ENCODE measurements at regions not wholly inside any gene's neighbourhood (a gene's known extent, or its start where the extent isn't known, plus 50 kb on each side); places are given as distances from the start of the nearest gene placed in this dataset.

DNA sequence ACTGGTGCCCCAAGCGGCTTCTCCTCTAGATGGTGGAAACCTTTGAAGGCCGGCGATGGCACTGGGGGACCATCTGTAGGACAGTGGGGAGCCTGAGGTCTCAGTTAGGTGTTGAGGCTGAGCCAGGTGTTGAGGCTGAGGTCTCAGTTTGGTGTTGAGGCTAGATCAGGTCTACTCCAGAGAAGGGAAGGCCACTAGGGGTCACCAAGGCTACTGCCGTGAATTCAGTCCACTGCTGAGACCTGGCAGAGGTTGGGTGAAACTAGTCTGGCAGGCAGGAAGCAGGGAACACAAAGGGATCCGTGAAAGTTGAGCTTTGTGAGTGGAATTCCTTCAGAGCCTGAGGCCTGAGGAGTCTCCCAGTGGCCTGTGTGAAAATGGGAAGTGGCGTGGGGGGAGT is 123.8 kb upstream of the FGF3 start:
- no peaks in the 10 kb centered on the region for H3K4me1 Mint-ChIP-seq
- no peaks in the 10 kb centered on the region for H3K9me3 ChIP-seq
- no peak for ATAC-seq (replicated peaks in 1 of 4)
- no peaks in the 10 kb centered on the region for H3K36me3 Mint-ChIP-seq
- no peak for DNase-seq
- peaks cover 3 to 48% of the 10 kb centered on the region in 2 experiments for H3K27me3 ChIP-seq (replicated peaks in 1 of 2; ENCODE audit: control insufficient read depth in 2 of 2, extremely low read depth in 1 of 2, insufficient read depth in 2 of 2, low read length in 1 of 2)
- H3K9me3 Mint-ChIP-seq = no peaks in the 10 kb centered on the region
- POLR2A ChIA-PET = no interaction called here
- no peak overlapping the region for H3K4me3 Mint-ChIP-seq
- H3K27ac Mint-ChIP-seq = no peak overlapping the region
- H3K27ac ChIP-seq (ENCODE audit: low read length) = no peak overlapping the region
- peaks cover 15 to 27% of the 10 kb centered on the region in 2 donors for H3K27me3 Mint-ChIP-seq
- 56% methylated on average over 5 of the region's 6 CpGs for WGBS (ENCODE audit: insufficient coverage)
- CTCF ChIA-PET = no interaction called here
- no peaks in the 10 kb centered on the region for H3K36me3 ChIP-seq (ENCODE audit: control insufficient read depth in 2 of 2, extremely low read depth in 1 of 2, insufficient read depth in 1 of 2, low read length in 1 of 2)
- H3K4me1 ChIP-seq (ENCODE audit: control insufficient read depth in 1 of 2, extremely low read depth in 1 of 2, insufficient read depth in 2 of 2, low read length in 2 of 2) = no peaks in the 10 kb centered on the region
- no peak overlapping the region for H3K4me3 ChIP-seq (ENCODE audit: control insufficient read depth in 1 of 2, extremely low read depth in 1 of 2, low read length in 1 of 2)

DNA sequence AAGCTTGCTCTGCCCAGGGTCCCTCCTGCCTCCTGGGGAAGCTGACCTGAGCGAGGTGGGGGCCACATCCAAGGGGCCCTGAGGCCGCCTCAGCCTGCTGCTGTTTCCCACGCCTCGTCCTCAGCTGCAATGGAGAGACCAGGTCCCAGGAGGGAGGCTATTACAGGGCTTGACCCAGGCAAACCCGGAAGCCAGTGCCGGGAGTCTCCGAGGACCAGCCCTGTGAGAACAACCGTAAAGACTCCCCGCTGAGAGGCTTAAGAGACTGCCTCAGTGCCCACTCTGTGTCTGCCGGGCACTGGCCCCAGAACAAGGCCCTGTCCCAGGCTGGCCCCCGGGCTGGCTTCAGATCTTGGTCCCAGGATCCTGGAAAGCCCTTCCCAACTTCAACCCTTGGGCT is 124.3 kb upstream of the FGF3 start:
- peaks cover 2 to 50% of the 10 kb centered on the region in 2 experiments for H3K27me3 ChIP-seq (replicated peaks in 1 of 2; ENCODE audit: control insufficient read depth in 2 of 2, extremely low read depth in 1 of 2, insufficient read depth in 2 of 2, low read length in 1 of 2)
- ATAC-seq (replicated peaks in 1 of 4) (no peak), DNase-seq (no peak)
- 76% methylated on average over 9 of the region's 11 CpGs for WGBS (ENCODE audit: insufficient coverage)
- H3K36me3 ChIP-seq (ENCODE audit: control insufficient read depth in 2 of 2, extremely low read depth in 1 of 2, insufficient read depth in 1 of 2, low read length in 1 of 2) = no peaks in the 10 kb centered on the region
- no peaks in the 10 kb centered on the region for H3K4me1 ChIP-seq (ENCODE audit: control insufficient read depth in 1 of 2, extremely low read depth in 1 of 2, insufficient read depth in 2 of 2, low read length in 2 of 2)
- Mint-ChIP-seq H3K27me3 (peaks cover 15 to 31% of the 10 kb centered on the region in 2 donors), H3K4me1 (no peaks in the 10 kb centered on the region), H3K4me3 (no peak overlapping the region), H3K36me3 (no peaks in the 10 kb centered on the region), H3K27ac (no peak overlapping the region), H3K9me3 (no peaks in the 10 kb centered on the region)
- H3K27ac ChIP-seq (ENCODE audit: low read length) = no peak overlapping the region
- H3K9me3 ChIP-seq = no peaks in the 10 kb centered on the region
- CTCF ChIA-PET = no interaction called here
- POLR2A ChIA-PET = no interaction called here
- no peak overlapping the region for H3K4me3 ChIP-seq (ENCODE audit: control insufficient read depth in 1 of 2, extremely low read depth in 1 of 2, low read length in 1 of 2)

DNA sequence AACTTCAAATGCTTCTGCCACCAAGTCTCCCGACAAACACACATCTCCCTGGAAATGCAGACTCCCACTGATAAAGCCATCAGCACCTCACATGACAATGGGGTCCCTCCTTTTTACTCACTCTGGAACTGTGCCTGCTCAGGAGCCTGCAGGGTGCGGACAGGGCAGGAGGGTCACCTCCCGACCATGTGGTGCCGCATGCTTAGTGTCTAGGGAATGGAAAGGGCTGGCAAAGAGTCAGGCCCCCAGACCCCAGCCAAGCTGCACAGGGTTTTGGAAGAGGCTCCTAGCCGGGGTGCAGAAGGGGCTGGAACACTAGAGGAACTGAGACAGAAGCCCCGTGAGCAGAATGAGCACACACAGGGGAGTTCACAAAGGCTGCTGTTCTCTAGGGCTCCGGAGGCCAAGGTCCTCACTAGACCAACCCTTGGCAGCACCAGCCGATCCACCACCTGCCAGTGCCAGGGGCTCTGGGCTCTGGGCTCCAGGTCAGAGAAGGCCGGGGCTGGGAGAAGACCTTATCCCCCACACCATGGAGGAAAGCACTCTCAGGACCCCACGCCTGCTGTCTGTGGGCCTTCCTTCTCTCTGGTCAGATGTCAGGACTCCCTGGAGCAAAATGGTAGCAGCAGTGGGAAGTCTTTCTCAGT is 125.1 kb upstream of the FGF3 start:
- 77% methylated on average over 9 of the region's 10 CpGs for WGBS (ENCODE audit: insufficient coverage)
- no peaks in the 10 kb centered on the region for H3K9me3 Mint-ChIP-seq
- no peaks in the 10 kb centered on the region for H3K4me1 Mint-ChIP-seq
- ChIA-PET CTCF (no interaction called here), POLR2A (no interaction called here)
- DNase-seq (no peak), ATAC-seq (replicated peaks in 1 of 4) (no peak)
- no peak overlapping the region for H3K27ac Mint-ChIP-seq
- Histone ChIP-seq H3K9me3 (no peaks in the 10 kb centered on the region), H3K36me3 (ENCODE audit: control insufficient read depth in 2 of 2, extremely low read depth in 1 of 2, insufficient read depth in 1 of 2, low read length in 1 of 2) (no peaks in the 10 kb centered on the region), H3K4me3 (ENCODE audit: control insufficient read depth in 1 of 2, extremely low read depth in 1 of 2, low read length in 1 of 2) (no peak overlapping the region), H3K4me1 (ENCODE audit: control insufficient read depth in 1 of 2, extremely low read depth in 1 of 2, insufficient read depth in 2 of 2, low read length in 2 of 2) (no peaks in the 10 kb centered on the region), H3K27ac (ENCODE audit: low read length) (no peak overlapping the region), H3K27me3 (replicated peaks in 1 of 2; ENCODE audit: control insufficient read depth in 2 of 2, extremely low read depth in 1 of 2, insufficient read depth in 2 of 2, low read length in 1 of 2) (peaks cover 2 to 55% of the 10 kb centered on the region in 2 experiments)
- H3K27me3 Mint-ChIP-seq = peaks cover 18 to 31% of the 10 kb centered on the region in 2 donors
- no peak overlapping the region for H3K4me3 Mint-ChIP-seq
- H3K36me3 Mint-ChIP-seq = no peaks in the 10 kb centered on the region

GRCh38 chr11:69945157-69945556 is 125.9 kb upstream of the FGF3 start:
- no peak overlapping the region for H3K4me3 Mint-ChIP-seq
- Histone ChIP-seq H3K4me3 (ENCODE audit: control insufficient read depth in 1 of 2, extremely low read depth in 1 of 2, low read length in 1 of 2) (no peak overlapping the region), H3K4me1 (ENCODE audit: control insufficient read depth in 1 of 2, extremely low read depth in 1 of 2, insufficient read depth in 2 of 2, low read length in 2 of 2) (no peaks in the 10 kb centered on the region), H3K36me3 (ENCODE audit: control insufficient read depth in 2 of 2, extremely low read depth in 1 of 2, insufficient read depth in 1 of 2, low read length in 1 of 2) (no peaks in the 10 kb centered on the region), H3K9me3 (no peaks in the 10 kb centered on the region), H3K27me3 (replicated peaks in 1 of 2; ENCODE audit: control insufficient read depth in 2 of 2, extremely low read depth in 1 of 2, insufficient read depth in 2 of 2, low read length in 1 of 2) (peaks cover 2 to 55% of the 10 kb centered on the region in 2 experiments), H3K27ac (ENCODE audit: low read length) (no peak overlapping the region)
- ATAC-seq (replicated peaks in 1 of 4) = no peak
- CTCF ChIA-PET = no interaction called here
- DNase-seq = no peak
- H3K27ac Mint-ChIP-seq = no peak overlapping the region
- H3K27me3 Mint-ChIP-seq = peaks cover 18 to 30% of the 10 kb centered on the region in 2 donors
- no peaks in the 10 kb centered on the region for H3K36me3 Mint-ChIP-seq
- WGBS (ENCODE audit: insufficient coverage) = no CpG with 5 or more reads among the region's 1 CpG
- POLR2A ChIA-PET = no interaction called here
- no peaks in the 10 kb centered on the region for H3K4me1 Mint-ChIP-seq
- no peaks in the 10 kb centered on the region for H3K9me3 Mint-ChIP-seq

DNA sequence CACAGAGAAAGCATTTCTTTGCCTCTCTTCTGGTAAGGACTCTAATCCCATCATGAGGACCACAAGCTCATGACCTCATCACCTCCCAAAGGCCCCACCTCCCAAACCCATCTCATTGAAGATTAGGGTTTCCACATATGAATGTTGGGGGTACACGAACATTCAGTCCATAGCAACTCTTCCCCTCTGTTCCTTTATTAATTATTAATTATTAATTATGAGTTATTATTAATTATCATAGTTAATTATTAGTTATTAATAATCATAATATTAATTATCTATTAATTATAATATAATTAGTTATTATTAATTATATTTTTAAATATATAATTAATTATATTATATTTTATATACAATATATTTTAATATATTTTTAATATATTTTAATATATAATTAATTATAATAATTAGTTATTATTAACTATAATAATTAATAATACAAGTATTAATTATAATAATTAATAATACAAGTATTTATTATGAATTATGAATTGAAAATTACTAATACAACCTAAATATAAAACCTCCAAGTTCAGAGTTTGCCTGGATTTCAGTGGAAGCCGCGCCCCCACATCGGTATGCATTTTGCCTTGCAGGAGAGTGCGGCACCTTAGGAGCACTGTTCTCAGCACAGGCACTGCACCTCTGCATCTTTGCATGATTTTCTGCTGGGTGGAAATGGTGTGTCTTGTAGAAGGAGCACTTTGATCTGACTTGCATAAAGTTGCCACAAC is 128.0 kb upstream of the FGF3 start:
- WGBS (ENCODE audit: insufficient coverage) = 91% methylated on average over 4 of the region's 5 CpGs
- no peak overlapping the region for H3K27ac ChIP-seq (ENCODE audit: low read length)
- H3K27me3 ChIP-seq (replicated peaks in 1 of 2; ENCODE audit: control insufficient read depth in 2 of 2, extremely low read depth in 1 of 2, insufficient read depth in 2 of 2, low read length in 1 of 2) = peaks cover 0 to 59% of the 10 kb centered on the region in 2 experiments
- H3K36me3 Mint-ChIP-seq = no peaks in the 10 kb centered on the region
- no peak overlapping the region for H3K27ac Mint-ChIP-seq
- no peak overlapping the region for H3K4me3 Mint-ChIP-seq
- H3K4me3 ChIP-seq (ENCODE audit: control insufficient read depth in 1 of 2, extremely low read depth in 1 of 2, low read length in 1 of 2) = no peak overlapping the region
- ChIA-PET CTCF (no interaction called here), POLR2A (no interaction called here)
- H3K27me3 Mint-ChIP-seq = peaks cover 7 to 19% of the 10 kb centered on the region in 2 donors
- H3K4me1 Mint-ChIP-seq = no peaks in the 10 kb centered on the region
- H3K9me3 Mint-ChIP-seq = peaks cover 0 to 4% (median 0%) of the 10 kb centered on the region in 3 donors
- H3K4me1 ChIP-seq (ENCODE audit: control insufficient read depth in 1 of 2, extremely low read depth in 1 of 2, insufficient read depth in 2 of 2, low read length in 2 of 2) = no peaks in the 10 kb centered on the region
- no peaks in the 10 kb centered on the region for H3K9me3 ChIP-seq
- no peak for ATAC-seq (replicated peaks in 1 of 4)
- DNase-seq = no peak
- H3K36me3 ChIP-seq (ENCODE audit: control insufficient read depth in 2 of 2, extremely low read depth in 1 of 2, insufficient read depth in 1 of 2, low read length in 1 of 2) = no peaks in the 10 kb centered on the region

DNA sequence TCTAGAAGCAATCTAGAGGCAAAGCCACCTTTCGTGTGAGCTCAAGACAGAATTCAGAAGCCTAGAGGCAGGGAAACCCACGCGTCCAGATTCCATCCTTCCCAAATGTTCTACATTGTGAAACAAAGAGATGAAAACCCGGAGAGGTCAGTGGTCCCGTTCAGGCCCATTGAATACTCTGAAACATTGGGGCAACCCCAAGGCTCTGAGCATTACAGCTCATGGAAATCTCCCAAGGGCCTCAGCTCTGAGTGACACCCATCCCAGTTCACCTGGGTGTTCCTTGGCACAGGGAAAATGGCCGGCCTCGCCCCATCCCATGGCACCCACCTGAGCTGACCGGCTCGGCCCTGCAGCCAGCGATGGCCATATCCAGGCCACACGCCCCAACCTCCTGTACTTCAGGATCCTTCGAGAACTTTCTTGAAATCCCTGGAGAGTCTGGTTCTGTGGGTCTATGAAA is 128.6 kb upstream of the FGF3 start:
- no peak overlapping the region for H3K27ac Mint-ChIP-seq
- DNase-seq (no peak), ATAC-seq (replicated peaks in 1 of 4) (no peak)
- ChIA-PET POLR2A (no interaction called here), CTCF (no interaction called here)
- Histone ChIP-seq H3K36me3 (ENCODE audit: control insufficient read depth in 2 of 2, extremely low read depth in 1 of 2, insufficient read depth in 1 of 2, low read length in 1 of 2) (no peaks in the 10 kb centered on the region), H3K4me3 (ENCODE audit: control insufficient read depth in 1 of 2, extremely low read depth in 1 of 2, low read length in 1 of 2) (no peak overlapping the region), H3K27me3 (replicated peaks in 1 of 2; ENCODE audit: control insufficient read depth in 2 of 2, extremely low read depth in 1 of 2, insufficient read depth in 2 of 2, low read length in 1 of 2) (peaks cover 0 to 57% of the 10 kb centered on the region in 2 experiments), H3K9me3 (no peaks in the 10 kb centered on the region), H3K27ac (ENCODE audit: low read length) (no peak overlapping the region), H3K4me1 (ENCODE audit: control insufficient read depth in 1 of 2, extremely low read depth in 1 of 2, insufficient read depth in 2 of 2, low read length in 2 of 2) (no peaks in the 10 kb centered on the region)
- H3K4me3 Mint-ChIP-seq = no peak overlapping the region
- peaks cover 7 to 18% of the 10 kb centered on the region in 2 donors for H3K27me3 Mint-ChIP-seq
- 73% methylated on average over 7 of the region's 12 CpGs for WGBS (ENCODE audit: insufficient coverage)
- H3K9me3 Mint-ChIP-seq = peaks cover 0 to 4% (median 0%) of the 10 kb centered on the region in 3 donors
- no peaks in the 10 kb centered on the region for H3K36me3 Mint-ChIP-seq
- no peaks in the 10 kb centered on the region for H3K4me1 Mint-ChIP-seq
